ENCODE measurements at regions not wholly inside any gene's neighbourhood (a gene's known extent, or its start where the extent isn't known, plus 50 kb on each side); places are given as distances from the start of the nearest gene placed in this dataset.
"Not testable (repeated sequence)": the region's sequence is repeated elsewhere in the genome, so short reads cannot be mapped to it uniquely, and the experiment has no call there.

- no peak for DNase-seq (ENCODE audit: low read depth)
- no peak overlapping the region for H3K4me3 ChIP-seq (ENCODE audit: low read depth, low read length)
- TF ChIP-seq CTCF (IDR thresholded peaks at IDR 0.05; ENCODE audit: low read depth, low read length, missing control alignments) = no peak
Measured at GRCh38 chr6:72561629-72562028, 60.2 kb upstream of the KCNQ5 start.

- DNase-seq (ENCODE audit: low read depth) = no peak
- H3K4me3 ChIP-seq (ENCODE audit: low read depth, low read length) = no peak overlapping the region
- TF ChIP-seq CTCF (IDR thresholded peaks at IDR 0.05; ENCODE audit: low read depth, low read length, missing control alignments) = no peak
Measured at GRCh38 chr6:72564231-72564630, 57.6 kb upstream of the KCNQ5 start.

- not testable (repeated sequence) for H3K4me3 ChIP-seq (ENCODE audit: low read depth, low read length); DNase-seq (ENCODE audit: low read depth)
Measured at GRCh38 chr6:72571993-72572392, 49.9 kb upstream of the KCNQ5 start.
